ENCODE measurements at regions not wholly inside any gene's neighbourhood (a gene's known extent, or its start where the extent isn't known, plus 50 kb on each side); places are given as distances from the start of the nearest gene placed in this dataset.

DNA sequence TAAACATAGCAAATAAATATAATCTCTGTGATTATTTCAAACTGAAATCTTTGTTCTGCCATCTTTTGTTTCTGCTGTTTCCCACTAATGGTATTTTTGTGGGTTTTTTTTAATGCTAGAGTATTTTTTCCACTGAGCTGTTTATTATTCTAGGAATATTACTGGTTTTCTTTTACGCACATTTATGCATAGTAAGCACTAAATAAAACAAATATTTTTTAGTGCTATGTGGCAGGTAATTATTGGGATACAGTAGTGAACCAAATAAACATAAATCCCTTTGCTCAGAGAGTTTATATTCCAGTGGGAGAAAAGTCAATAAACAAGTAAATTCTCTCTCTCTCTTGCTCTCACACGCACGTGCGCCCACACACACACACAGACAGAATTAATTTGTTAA is 397.4 kb downstream of the PRDM5 start:
- FAIRE-seq = no peak
- DNase-seq (ENCODE audit: insufficient read length) = no peak
- TF ChIP-seq TAF1 (IDR thresholded peaks at IDR 0.05; ENCODE audit: borderline replicate concordance, low read depth, low read length) (no peak), POLR2AphosphoS5 (IDR thresholded peaks at IDR 0.05; ENCODE audit: low read depth, low read length) (no peak), POLR2A (IDR thresholded peaks at IDR 0.05; ENCODE audit: low read depth, low read length) (no peak)

DNA sequence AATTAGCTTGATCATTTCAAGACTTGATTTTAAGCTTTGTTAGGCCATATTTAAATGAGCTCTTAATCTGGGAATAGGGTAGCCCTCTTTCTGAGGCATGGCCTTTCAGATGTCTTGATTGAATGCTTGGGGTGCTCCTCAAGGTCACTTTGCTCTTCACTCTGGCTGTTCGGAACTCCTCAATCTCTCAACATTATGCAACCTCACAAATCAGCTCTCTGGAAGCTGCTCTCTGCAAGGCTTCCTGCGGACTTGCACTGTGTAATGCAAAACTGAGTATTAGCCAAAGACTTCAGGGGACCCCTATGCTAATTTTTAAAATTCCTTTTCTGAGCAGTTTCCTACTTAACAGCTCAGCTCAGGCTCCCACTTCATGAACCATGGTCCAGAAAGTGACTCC is 398.3 kb downstream of the PRDM5 start:
- no peak for TF ChIP-seq POLR2A (IDR thresholded peaks at IDR 0.05; ENCODE audit: low read depth, low read length)
- no peak for TF ChIP-seq POLR2AphosphoS5 (IDR thresholded peaks at IDR 0.05; ENCODE audit: low read depth, low read length)
- TF ChIP-seq TAF1 (IDR thresholded peaks at IDR 0.05; ENCODE audit: borderline replicate concordance, low read depth, low read length) = no peak
- no peak for DNase-seq (ENCODE audit: insufficient read length)
- no peak for FAIRE-seq

DNA sequence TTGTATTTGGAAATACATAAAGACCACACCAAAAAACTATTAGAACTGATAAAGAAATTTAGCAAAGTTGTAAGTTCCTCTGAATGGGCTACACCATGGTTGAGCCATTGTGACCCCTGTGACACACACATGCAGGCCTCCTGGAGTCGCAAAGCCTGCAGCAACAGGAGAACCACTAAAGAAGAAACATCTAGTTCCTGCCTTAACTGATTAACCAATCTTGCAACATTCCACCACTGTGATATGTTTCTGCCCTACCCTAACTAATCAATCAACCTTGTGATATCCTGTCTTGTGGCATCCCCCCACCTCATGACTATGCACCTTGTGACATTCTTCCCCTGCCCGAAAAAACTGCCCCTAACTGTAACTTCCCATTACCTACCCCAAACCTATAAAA is 401.8 kb downstream of the PRDM5 start:
- DNase-seq (ENCODE audit: insufficient read length) (no peak), FAIRE-seq (no peak)
- TF ChIP-seq POLR2A (IDR thresholded peaks at IDR 0.05; ENCODE audit: low read depth, low read length) = no peak
- TF ChIP-seq POLR2AphosphoS5 (IDR thresholded peaks at IDR 0.05; ENCODE audit: low read depth, low read length) = no peak
- no peak for TF ChIP-seq TAF1 (IDR thresholded peaks at IDR 0.05; ENCODE audit: borderline replicate concordance, low read depth, low read length)

DNA sequence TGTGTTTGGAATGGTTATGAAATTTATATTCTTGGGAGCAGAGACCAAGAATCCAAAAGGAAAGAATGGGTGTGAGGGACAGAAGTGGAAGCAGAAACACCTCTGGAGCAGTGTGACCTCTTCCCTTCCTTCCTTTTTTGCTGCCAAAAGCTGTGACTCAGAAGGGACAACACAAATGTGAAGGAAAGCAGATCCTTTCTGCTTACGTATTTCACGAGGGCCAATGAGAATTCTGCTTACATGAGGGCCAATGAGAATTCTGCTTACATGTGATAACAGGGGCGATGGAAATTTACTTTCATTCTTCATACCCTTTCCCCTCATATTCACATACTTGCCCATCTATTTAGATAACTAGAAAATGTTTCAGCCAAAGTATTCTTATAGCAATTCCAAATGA is 404.6 kb downstream of the PRDM5 start:
- TF ChIP-seq POLR2A (IDR thresholded peaks at IDR 0.05; ENCODE audit: low read depth, low read length) (no peak), TAF1 (IDR thresholded peaks at IDR 0.05; ENCODE audit: borderline replicate concordance, low read depth, low read length) (no peak), POLR2AphosphoS5 (IDR thresholded peaks at IDR 0.05; ENCODE audit: low read depth, low read length) (no peak)
- FAIRE-seq (no peak), DNase-seq (ENCODE audit: insufficient read length) (no peak)

DNA sequence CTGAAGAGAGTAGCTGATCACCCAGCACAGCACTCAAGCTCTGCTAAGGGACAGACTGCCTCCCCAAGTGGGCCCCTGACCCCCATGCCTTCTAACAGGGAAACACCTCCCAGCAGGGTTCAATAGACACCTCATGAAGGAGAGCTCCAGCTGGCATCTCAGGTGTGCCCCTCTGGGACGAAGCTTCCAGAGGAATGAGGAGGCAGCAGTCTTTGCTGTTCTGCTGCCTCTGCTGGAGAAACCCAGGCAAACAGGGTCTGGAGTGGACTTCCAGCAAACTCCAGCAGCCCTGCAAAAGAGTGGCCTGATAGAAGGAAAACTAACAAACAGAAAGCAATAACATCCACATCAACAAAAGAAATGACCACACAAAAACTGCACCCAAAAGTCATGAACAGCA is 412.8 kb downstream of the PRDM5 start:
- no peak for DNase-seq (ENCODE audit: insufficient read length)
- TF ChIP-seq POLR2AphosphoS5 (IDR thresholded peaks at IDR 0.05; ENCODE audit: low read depth, low read length) (no peak), TAF1 (IDR thresholded peaks at IDR 0.05; ENCODE audit: borderline replicate concordance, low read depth, low read length) (no peak), POLR2A (IDR thresholded peaks at IDR 0.05; ENCODE audit: low read depth, low read length) (no peak)
- FAIRE-seq = no peak

DNA sequence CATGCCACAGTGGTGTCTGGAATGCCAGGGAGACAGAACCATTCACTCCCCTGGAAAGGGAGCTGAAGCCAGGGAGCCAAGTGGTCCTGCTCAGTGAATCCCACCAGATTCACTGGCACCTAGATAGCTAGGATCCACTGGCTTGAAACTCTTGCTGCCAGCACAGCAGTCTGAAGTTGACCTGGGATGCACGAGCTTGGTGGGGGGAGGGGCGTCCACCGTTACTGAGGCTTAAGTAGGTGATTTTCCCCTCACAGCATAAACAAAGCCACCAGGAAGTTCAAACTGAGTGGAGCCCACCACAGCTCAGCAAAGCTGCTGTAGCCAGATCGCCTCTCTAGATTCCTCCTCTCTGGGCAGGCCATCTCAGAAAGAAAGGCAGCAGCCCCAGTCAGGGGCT is 413.3 kb downstream of the PRDM5 start:
- FAIRE-seq = no peak
- no peak for DNase-seq (ENCODE audit: insufficient read length)
- TF ChIP-seq POLR2A (IDR thresholded peaks at IDR 0.05; ENCODE audit: low read depth, low read length) (no peak), TAF1 (IDR thresholded peaks at IDR 0.05; ENCODE audit: borderline replicate concordance, low read depth, low read length) (no peak), POLR2AphosphoS5 (IDR thresholded peaks at IDR 0.05; ENCODE audit: low read depth, low read length) (no peak)

DNA sequence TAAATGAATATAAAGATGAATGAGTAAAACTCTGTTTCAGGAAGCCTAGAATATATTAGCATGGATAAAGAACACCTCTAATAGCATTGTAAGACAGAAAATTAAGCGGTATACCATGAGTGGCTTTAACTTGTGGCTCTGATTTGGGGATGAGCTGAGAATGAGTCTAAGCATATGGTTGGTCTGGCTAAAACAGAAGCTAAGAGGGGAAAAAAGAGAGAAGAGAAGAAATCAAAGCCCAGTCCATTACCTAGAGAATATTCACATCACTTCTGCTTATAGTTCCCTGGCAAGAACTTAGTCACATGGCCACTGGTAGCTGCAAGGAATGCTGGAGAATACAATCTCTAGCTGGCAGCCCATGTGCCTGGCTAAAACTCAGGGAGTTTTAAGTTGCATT is 414.5 kb downstream of the PRDM5 start:
- no peak for TF ChIP-seq POLR2A (IDR thresholded peaks at IDR 0.05; ENCODE audit: low read depth, low read length)
- TF ChIP-seq TAF1 (IDR thresholded peaks at IDR 0.05; ENCODE audit: borderline replicate concordance, low read depth, low read length) = no peak
- no peak for TF ChIP-seq POLR2AphosphoS5 (IDR thresholded peaks at IDR 0.05; ENCODE audit: low read depth, low read length)
- FAIRE-seq (no peak), DNase-seq (ENCODE audit: insufficient read length) (no peak)

DNA sequence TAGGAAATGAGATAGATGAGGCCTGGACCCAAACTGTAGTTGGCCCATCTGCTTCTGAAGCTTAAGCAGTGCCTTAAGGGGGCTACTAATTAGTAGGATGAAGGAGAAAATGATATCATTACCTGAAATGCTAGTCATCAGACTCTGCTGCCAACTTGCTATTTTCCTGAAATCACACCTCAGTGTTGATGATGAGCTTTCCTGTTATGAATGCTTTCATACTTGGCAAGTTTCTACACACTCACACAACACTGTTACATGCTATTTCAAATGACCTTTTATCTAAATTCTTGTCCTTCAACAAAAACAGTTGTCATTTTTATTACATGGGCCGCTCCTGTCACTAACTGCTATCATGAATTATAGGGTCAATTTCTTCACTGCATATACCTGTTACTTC is 416.0 kb downstream of the PRDM5 start:
- no peak for TF ChIP-seq TAF1 (IDR thresholded peaks at IDR 0.05; ENCODE audit: borderline replicate concordance, low read depth, low read length)
- no peak for TF ChIP-seq POLR2AphosphoS5 (IDR thresholded peaks at IDR 0.05; ENCODE audit: low read depth, low read length)
- TF ChIP-seq POLR2A (IDR thresholded peaks at IDR 0.05; ENCODE audit: low read depth, low read length) = no peak
- FAIRE-seq (no peak), DNase-seq (ENCODE audit: insufficient read length) (no peak)

DNA sequence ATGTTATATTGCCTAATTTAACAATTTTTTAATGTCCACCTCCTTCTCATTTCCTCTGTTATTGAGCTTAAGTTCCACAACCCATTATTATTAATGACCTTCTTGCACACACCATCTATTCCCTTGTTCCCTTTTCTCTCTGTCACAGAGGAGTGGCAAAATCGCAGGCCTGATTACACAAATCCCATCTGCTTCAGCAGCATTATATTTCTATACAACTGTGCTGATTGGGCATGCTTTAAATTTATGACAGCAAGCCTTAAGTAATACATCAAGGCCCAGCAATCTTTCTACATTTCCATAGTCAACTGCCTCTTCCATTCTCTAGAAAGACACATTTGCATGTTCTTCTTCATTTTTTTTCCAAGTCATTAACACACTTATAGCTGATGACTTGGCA is 423.8 kb downstream of the PRDM5 start:
- FAIRE-seq (no peak), DNase-seq (ENCODE audit: insufficient read length) (no peak)
- TF ChIP-seq POLR2A (IDR thresholded peaks at IDR 0.05; ENCODE audit: low read depth, low read length) (no peak), POLR2AphosphoS5 (IDR thresholded peaks at IDR 0.05; ENCODE audit: low read depth, low read length) (no peak), TAF1 (IDR thresholded peaks at IDR 0.05; ENCODE audit: borderline replicate concordance, low read depth, low read length) (no peak)

DNA sequence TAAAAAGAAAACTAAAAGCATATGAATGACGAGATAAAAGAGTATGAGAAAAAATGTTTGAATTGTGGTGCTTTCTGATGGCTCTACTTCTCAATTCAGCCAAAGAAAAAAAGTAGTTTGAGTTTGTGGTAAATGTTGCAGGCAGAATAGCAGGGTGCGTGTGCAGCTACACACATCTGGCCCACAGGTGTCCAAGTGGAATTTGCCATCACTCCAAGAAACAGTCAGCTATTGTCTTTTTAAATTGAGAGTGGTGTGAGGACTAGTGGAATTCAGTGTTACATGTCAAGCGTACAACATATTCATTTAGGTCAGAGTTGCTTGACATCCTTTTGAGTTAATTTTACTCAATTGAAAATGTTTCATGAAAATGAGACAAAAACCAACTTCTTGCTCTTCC is 424.8 kb upstream of the MAD2L1 start:
- no peak for FAIRE-seq
- DNase-seq (ENCODE audit: insufficient read length) = no peak
- TF ChIP-seq POLR2AphosphoS5 (IDR thresholded peaks at IDR 0.05; ENCODE audit: low read depth, low read length) (no peak), POLR2A (IDR thresholded peaks at IDR 0.05; ENCODE audit: low read depth, low read length) (no peak), TAF1 (IDR thresholded peaks at IDR 0.05; ENCODE audit: borderline replicate concordance, low read depth, low read length) (no peak)

DNA sequence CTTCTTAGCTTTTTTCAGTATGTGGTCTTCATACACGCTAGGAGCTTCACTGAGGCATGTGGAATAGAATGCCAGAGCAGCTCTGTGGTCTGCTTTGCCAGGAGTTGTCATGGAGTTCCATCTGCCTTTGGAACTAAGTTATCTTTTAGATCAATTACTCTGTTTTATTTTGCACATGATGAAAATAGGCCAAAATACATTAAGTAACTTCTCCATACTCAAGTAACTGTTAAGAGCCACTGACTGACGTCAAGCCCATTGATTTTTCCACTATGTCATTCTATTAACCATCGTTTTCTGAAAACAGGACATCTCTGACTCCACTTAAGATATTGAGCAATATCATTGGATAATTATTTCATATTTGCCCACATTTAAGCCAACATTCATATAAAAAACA is 415.1 kb upstream of the MAD2L1 start:
- FAIRE-seq = no peak
- DNase-seq (ENCODE audit: insufficient read length) = no peak
- TF ChIP-seq TAF1 (IDR thresholded peaks at IDR 0.05; ENCODE audit: borderline replicate concordance, low read depth, low read length) (no peak), POLR2A (IDR thresholded peaks at IDR 0.05; ENCODE audit: low read depth, low read length) (no peak), POLR2AphosphoS5 (IDR thresholded peaks at IDR 0.05; ENCODE audit: low read depth, low read length) (no peak)

DNA sequence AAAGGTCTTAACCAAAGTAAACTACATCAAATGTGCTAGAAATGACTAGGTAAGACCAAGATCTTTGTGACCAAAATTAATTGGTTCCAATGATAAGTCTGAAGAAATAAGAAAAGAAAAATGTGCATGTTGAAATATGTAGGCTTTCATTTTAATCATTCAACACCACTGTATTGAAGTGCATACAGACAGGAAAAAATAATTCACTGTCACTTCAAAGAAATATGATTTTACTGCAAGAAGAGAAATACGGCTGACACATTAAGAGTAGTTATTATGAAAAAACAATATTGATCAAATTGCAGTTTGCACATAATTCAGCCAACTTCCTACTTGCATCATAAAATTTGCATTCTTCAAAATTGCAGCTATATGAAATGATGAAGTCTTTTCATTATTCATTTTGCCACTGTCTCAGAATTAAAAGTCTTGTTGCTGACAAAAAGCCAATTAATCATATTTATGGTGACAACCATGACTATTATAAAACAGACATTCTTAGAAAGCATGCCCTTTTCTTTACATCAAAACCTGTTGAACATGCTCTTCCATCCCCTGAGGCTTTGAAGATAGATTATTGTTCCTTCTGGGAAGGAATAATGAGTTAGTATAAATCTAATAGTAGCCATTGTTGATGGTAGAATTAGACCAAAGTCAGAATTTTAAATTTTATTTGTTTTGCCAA is 405.9 kb upstream of the MAD2L1 start:
- FAIRE-seq = no peak
- no peak for DNase-seq (ENCODE audit: insufficient read length)
- TF ChIP-seq POLR2A (IDR thresholded peaks at IDR 0.05; ENCODE audit: low read depth, low read length) (no peak), POLR2AphosphoS5 (IDR thresholded peaks at IDR 0.05; ENCODE audit: low read depth, low read length) (no peak), TAF1 (IDR thresholded peaks at IDR 0.05; ENCODE audit: borderline replicate concordance, low read depth, low read length) (no peak)

All from GM12892 (cell line).